ENCODE measurements at regions not wholly inside any gene's neighbourhood (a gene's known extent, or its start where the extent isn't known, plus 50 kb on each side); places are given as distances from the start of the nearest gene placed in this dataset.
A peak's percentile ranks its signal among the peaks of the same experiment; 100 is the strongest.

DNA sequence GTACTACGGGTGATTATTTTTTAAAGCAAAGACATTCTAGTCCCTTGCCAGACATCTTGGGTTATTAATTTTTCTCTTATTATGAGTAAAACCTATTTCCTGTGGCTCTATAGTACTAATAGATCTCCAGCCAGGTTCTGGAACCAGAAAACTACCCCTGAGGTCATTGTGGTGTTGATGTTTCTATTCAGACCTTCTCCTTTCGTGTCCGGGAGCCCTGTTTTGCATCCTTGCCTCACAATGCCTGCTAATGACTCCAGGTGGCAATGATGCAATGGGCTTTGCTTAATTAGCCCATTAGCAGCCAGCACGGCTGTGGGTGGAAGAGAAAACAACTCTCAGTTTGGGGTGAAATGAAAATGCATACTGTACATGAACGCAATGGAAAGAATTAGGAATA lies 62.9 kb upstream of the ARG1 start:
- DNase-seq (ENCODE audit: low spot score) = no peak

DNA sequence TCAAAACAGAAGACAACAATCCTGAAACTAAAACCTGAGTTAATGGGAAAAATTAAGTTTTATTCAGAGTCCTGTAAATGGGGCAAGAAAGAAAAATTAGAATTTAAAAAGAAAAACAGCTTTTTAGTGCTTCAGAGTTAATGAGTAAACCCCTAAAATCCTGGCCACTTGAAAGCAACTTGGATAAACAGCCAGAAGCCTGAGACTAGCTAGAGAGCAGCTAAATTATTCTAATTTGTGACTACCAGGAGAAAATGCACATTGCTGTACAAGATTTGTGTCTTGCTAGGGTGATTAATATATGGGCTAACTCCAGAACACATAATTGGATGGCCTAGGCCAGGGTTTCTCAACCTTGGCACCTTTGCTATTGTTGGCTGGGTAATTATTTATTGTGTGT lies 62.4 kb upstream of the ARG1 start:
- no peak for DNase-seq (ENCODE audit: low spot score)

- peak; percentile 54 for DNase-seq (ENCODE audit: low spot score)
These were observed 53.2 kb upstream of the ARG1 start for GRCh38 chr6:131519670-131520436.

All from CD4-positive, alpha-beta T cell treated with Interleukin-6 at 100 ng/mL for 8 hours (primary cell).